HG03135 (cell line): ENCODE measurements at regions not wholly inside any gene's neighbourhood (a gene's known extent, or its start where the extent isn't known, plus 50 kb on each side); places are given as distances from the start of the nearest gene placed in this dataset.

ENCODE experiments used
- ATAC-seq: cut with Tn5 transposase; IDR thresholded peaks from one replicate; pipeline ENCODE4 v1.9.1; 2021; ENCODE audit warnings: mild to moderate bottlenecking, moderate library complexity; ENCODE audit not compliant: unreplicated experiment

DNA sequence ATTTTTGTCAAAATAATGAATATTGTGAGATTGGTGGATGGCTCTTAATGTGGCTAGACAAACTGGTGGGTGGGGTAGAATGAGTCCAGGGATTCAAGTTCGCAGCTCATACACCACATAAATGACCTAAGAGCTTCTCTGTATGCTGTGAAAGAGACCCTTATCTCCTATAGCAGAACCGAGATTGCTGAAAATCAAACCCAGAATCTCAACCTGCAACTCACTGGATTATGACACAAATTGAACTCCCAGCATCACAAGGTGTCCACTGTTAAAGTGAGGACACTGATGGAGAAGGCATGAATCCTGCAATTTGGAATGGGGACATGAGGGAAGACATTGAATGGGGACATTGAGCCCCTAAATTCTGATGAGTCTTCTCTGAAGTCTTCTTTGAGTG is 51.3 kb upstream of the CNKSR3 start:
- ATAC-seq: no peak

GRCh38 chr6:154565331-154565730 is 54.8 kb upstream of the CNKSR3 start:
- ATAC-seq: no peak

- no peak for ATAC-seq
Observed at GRCh38 chr6:154566866-154567265, 56.4 kb upstream of the CNKSR3 start.

GRCh38 chr6:154567695-154568220 is 57.3 kb upstream of the CNKSR3 start:
- ATAC-seq: no peak

DNA sequence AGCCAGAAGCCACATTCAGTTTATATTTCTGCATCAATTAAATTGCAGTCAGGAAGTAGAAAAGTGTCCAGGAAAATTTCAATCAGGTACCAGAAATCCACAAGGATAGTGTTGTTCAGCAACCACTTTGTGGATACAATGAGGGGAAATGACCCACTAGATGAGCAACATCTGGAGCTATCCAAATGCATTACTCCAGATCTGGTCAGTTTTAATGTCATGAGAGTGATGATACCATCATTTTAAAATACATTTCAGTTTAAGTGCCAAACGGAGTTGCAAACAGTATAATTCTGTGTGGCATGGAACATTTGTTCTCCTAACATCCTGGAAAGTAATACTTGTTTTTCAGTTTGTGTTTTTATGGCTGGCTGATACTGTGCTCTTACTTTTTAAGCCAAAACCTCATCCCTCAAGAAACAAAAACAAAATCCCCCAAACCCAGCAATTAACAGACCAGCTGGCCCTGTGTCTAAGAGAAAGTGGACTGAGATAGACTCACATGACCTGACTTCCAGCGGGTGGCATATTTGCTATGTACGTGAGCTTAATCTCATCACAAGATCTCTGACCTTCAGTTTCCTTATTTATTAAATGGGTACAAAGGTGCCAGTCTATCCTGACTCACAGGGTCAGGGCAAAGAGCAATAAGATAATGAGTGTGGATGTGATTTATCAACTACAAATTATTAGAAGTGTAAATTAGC is 58.8 kb upstream of the CNKSR3 start:
- no peak for ATAC-seq

DNA sequence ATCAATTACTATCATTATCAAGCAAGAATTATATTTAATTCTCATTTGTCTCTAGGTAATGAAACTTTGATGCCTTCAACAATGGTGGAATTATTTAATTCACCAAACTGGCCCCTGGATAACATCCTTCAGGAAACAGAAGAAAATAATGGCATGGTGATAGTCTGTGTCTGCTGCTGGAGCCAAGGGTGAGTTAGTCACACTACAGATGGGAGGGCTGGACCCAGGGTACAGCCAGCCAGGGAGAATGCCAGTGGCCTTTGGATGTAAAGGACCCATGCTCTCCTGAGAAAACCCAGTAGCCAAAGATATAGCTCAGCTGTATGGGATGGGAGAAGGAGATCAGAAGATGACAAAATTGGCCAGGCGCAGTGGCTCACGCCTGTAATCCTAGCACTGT is 60.0 kb upstream of the CNKSR3 start:
- no peak for ATAC-seq

GRCh38 chr6:154572556-154572955 is 62.1 kb upstream of the CNKSR3 start:
- no peak for ATAC-seq

GRCh38 chr6:154578004-154578559 is 67.6 kb upstream of the CNKSR3 start:
- ATAC-seq: no peak

DNA sequence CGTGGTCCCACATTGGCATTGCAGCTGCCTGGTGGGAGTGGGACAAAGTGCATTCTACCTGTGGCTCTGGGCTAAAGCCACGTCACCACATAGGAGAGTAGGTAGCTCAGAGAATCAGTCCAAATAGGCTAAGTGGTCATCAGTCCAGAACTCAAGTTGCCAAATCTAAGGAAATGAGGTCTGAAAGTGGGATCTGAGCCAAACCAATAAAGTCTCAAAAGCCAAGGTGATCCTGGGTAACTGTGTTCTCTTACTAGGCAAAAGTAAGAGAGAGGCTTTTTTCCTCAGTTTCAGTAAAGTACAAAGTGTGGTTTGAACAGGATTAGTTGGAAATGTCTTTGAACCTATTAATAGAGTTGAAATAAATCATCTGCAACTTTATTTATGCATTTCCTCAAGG is 68.6 kb upstream of the CNKSR3 start:
- ATAC-seq: no peak

GRCh38 chr6:154579485-154579884 is 69.0 kb upstream of the CNKSR3 start:
- no peak for ATAC-seq

DNA sequence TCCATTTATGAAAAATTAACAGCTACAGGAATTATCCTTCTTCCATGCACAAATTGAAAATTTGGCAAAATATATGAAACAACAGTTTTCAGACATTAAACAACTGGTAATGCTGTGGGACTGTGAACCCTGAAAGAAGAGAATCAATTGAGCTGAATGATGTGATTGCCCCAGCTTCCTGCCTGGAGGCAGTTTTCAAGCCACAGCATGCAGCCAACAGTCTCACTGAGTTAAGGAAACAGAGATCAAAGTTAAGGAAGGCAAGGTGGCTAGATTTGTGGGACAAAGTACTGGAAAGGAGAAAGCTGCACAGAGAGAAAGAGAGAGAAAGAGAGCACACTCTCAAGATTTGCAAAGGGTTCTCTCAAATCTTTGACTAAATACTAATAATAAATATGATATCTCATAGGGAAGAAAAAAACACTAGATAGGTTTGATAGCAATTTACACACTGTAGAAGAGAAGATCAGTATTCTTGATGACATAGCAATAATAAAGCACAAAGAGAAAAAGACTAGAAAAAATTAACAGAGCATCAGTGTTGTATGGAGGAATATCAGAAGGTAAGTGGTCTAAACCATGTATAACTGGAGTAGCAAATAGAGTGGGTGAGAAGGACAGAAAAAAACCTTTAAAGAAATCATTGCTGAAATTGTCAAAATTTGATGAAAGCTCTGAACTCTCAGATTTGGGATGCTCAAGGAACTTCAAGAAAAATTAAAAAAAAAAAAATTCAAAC is 70.1 kb upstream of the CNKSR3 start:
- ATAC-seq: no peak

GRCh38 chr6:154582696-154583095 is 72.2 kb upstream of the CNKSR3 start:
- ATAC-seq: no peak

DNA sequence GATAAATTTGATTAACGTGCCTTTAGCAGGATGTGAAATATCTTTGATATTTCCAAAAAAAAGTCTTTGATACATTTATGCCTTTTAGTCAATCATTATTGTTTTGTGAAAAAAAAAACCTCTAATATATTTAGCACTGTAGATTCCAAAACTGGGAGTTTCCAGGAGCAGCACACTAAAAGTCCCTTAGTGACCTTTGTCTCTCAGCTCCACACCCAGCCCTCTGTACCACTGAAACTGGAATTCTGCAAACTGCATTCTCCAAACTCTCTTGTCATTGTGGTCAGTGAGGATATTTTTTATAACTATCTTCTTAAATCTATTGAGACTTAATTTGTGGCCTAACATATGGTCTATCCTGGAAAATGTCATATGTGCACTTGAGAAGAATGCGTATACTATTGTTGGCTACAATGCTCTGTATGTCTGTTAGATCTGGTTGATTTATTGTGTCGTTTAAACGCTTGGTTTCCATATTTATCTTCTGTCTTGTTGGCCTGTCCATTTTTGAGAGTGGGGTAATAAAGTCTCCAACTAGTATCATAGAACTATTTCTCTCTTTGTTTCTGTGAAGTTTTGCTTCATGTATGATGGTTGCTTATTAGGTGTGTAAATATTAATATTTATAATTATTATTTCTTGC is 73.2 kb upstream of the CNKSR3 start:
- no peak for ATAC-seq

- no peak for ATAC-seq
Observed at GRCh38 chr6:154590756-154591155, 80.3 kb upstream of the CNKSR3 start.

DNA sequence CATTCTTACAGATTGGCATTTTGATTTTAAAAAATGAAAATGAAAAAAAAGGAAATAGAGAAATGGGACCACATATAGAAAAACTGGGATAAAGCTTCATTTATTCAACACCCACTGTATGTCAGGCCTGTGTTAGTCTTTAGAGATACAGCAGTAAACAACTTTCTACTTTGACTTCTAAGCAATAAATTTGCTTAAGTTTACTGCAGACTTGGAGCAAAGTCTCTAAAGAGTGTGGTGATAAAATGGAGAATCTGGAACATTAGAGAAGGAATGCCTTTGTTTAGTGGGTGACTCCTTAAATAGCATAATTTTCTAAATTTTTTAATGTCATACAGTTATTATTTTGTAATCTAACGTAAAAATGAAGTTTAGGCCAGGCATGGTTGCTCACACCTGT is 80.7 kb upstream of the CNKSR3 start:
- no peak for ATAC-seq

- ATAC-seq: no peak
Observed at GRCh38 chr6:154592199-154592860, 81.8 kb upstream of the CNKSR3 start.

GRCh38 chr6:154593122-154593521 is 82.6 kb upstream of the CNKSR3 start:
- no peak for ATAC-seq

- ATAC-seq: no peak
Observed at GRCh38 chr6:154594496-154595198, 84.2 kb upstream of the CNKSR3 start.

DNA sequence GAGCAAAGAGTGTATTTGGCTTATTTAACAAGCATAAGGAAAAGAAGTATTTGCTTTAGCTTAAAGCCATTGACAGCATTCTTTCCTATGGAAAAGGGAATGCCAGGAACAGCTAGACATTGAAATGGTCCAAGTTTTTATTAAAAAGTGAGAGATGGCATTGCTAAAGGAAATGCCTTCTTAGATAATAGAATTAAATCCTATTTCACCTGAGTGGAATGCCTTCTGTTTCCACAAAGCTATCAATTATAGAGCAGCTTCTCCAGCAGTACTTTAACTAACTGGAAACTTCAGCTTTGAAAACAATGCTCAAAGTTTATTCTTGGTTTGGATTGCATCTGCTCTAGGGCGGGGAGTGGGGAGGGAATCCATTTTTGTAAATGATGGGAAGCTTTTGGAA is 85.1 kb upstream of the CNKSR3 start:
- no peak for ATAC-seq

- no peak for ATAC-seq
Observed at GRCh38 chr6:154596009-154596408, 85.5 kb upstream of the CNKSR3 start.
